ENCODE measurements at regions not wholly inside any gene's neighbourhood (a gene's known extent, or its start where the extent isn't known, plus 50 kb on each side); places are given as distances from the start of the nearest gene placed in this dataset.

- TF ChIP-seq USF1 (IDR thresholded peaks at IDR 0.05) (no peak), ZBTB7A (IDR thresholded peaks at IDR 0.05; ENCODE audit: low read depth) (no peak), YY1 (IDR thresholded peaks at IDR 0.05; ENCODE audit: low read depth) (no peak), CEBPB (IDR thresholded peaks at IDR 0.05) (no peak), TCF12 (IDR thresholded peaks at IDR 0.05; ENCODE audit: low read depth) (no peak)
- TF ChIP-seq, protein P1, sequence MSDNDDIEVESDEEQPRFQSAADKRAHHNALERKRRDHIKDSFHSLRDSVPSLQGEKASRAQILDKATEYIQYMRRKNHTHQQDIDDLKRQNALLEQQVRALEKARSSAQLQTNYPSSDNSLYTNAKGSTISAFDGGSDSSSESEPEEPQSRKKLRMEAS (IDR thresholded peaks at IDR 0.05): no peak
These were observed 377.3 kb upstream of the SEMA6D start for GRCh38 chr15:47339800-47340570.
